Motor neuron (in vitro differentiated cells): ENCODE measurements at regions not wholly inside any gene's neighbourhood (a gene's known extent, or its start where the extent isn't known, plus 50 kb on each side); places are given as distances from the start of the nearest gene placed in this dataset.

ENCODE experiments used
- ATAC-seq, 8 experiments: fragments of 200-7000 bp; cut with Tn5 transposase; replicated peaks in 6 of 8; 2 replicates each; pipeline ENCODE4 v1.8.0; 2021; ENCODE audit warnings: mild to moderate bottlenecking in 8 of 8, moderate library complexity in 8 of 8
- H3K27ac ChIP-seq, 2 donors: fragments of 250-450 bp; sonication (Bioruptor Pico); 2 replicates each; pipeline ENCODE4 v1.9.0; 2021; ENCODE audit warnings: antibody characterized with exemption in 2 of 2, mild to moderate bottlenecking in 2 of 2, moderate library complexity in 1 of 2
- H3K4me1 ChIP-seq, 2 donors: fragments of 250-450 bp; sonication (Bioruptor Pico); replicated peaks in 1 of 2; 2 replicates each; pipeline ENCODE4 v1.6.1; 2021; ENCODE audit warnings: antibody characterized with exemption in 2 of 2, mild to moderate bottlenecking in 2 of 2, moderate library complexity in 1 of 2
- H3K4me3 ChIP-seq, 5 donors: fragments of 250-450 bp; sonication (Bioruptor Pico); 2 replicates each; pipeline ENCODE4 v1.9.0; 2021; ENCODE audit warnings: antibody characterized with exemption in 5 of 5, mild to moderate bottlenecking in 5 of 5, moderate library complexity in 4 of 5
- WGBS, 10 experiments: fragments of 450-650 bp; shearing (Covaris generic); methylation state at CpG; one replicate each; pipeline ENCODE4 v1.0.0; 2022; 5-methylcytosine and 5-hydroxymethylcytosine counted together
- in situ Hi-C, 9 experiments: fragments of 400-800 bp; cut with MboI; loops; one replicate each; pipeline ENCODE4 v1.15.0; 2021; ENCODE audit warnings: low sequenced_read_pairs in 9 of 9, low pct_unique_long_range_greater_than_20kb in 2 of 9; ENCODE audit not compliant: unreplicated experiment in 9 of 9

DNA sequence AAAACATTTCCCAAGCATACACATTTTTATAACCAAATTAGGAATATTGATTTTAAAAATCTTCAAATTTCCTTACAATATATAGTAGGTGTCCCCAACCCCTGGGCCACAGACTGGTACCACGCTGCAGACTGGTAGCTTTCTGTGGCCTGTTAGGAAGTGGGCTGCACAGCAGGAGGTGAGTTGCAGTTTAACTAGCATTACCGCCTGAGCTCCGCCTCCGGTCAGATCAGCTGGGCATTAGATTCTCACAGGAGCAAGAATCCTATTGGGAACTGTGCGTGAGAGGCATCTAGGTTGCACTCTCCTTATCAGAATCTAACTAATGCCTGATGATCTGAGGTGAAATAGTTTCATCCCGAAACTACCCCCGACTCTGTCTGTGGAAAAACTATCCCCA lies 62.1 kb downstream of the ZWINT start:
- H3K27ac ChIP-seq = no peak overlapping the region
- WGBS, 10 experiments = 9 to 100% (median 63%) methylated on average over 1 to 7 of the region's 7 CpGs; no CpG with 5 or more reads in 2 of the 10 experiments
- ATAC-seq = no peak
- H3K4me1 ChIP-seq = no peaks in the 10 kb centered on the region
- in situ Hi-C loops = no loop called here
- H3K4me3 ChIP-seq = no peak overlapping the region

DNA sequence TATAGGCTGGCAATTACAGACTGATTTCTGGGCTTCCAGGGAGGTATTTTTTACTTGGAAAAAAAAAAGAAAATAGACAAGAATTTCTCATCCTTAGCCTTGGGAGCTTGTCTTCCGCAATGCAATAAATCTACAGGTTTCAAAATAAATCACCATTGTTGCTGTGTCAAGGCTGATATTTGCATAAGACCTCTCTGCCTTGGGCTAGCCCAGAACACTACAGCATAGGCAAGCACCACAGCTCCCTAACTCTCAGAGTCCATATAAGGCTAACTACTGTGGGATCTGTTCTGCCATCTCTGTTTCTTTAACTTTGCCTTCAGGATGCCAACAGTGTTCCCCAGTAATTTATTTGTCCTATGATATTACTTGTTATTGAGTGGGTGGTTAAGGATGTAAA lies 64.4 kb downstream of the ZWINT start:
- in situ Hi-C loops = no loop called here
- Histone ChIP-seq H3K4me1 (no peaks in the 10 kb centered on the region), H3K27ac (no peak overlapping the region), H3K4me3 (no peak overlapping the region)
- ATAC-seq = no peak
- WGBS, 10 experiments = 20 to 100% (median 63%) methylated on average over 1 of the region's 1 CpG; no CpG with 5 or more reads in 1 of the 10 experiments

DNA sequence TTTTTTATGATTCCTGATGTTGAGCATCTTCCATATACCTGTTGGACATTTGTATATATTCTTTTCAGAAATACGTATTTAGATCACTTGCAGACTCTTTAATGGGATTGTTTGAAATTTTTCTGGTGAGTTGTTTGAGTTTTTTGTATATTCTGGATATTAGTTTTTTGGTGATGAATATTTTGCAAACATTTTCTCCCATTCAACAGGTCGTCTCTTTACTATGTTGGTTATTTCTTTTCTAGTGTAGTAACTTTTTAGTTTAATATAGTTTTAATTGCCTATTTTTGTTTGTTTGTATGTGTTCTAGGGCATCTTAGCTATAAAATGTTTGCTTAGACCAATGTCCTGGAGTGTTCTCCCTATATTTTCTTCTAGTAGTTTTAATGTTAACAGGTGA lies 72.7 kb downstream of the ZWINT start:
- no peak for ATAC-seq
- Histone ChIP-seq H3K4me1 (no peaks in the 10 kb centered on the region), H3K27ac (no peak overlapping the region), H3K4me3 (no peak overlapping the region)
- WGBS, 10 experiments = 0 to 92% (median 72%) methylated on average over 2 of the region's 2 CpGs; no CpG with 5 or more reads in 1 of the 10 experiments
- in situ Hi-C loops = no loop called here

DNA sequence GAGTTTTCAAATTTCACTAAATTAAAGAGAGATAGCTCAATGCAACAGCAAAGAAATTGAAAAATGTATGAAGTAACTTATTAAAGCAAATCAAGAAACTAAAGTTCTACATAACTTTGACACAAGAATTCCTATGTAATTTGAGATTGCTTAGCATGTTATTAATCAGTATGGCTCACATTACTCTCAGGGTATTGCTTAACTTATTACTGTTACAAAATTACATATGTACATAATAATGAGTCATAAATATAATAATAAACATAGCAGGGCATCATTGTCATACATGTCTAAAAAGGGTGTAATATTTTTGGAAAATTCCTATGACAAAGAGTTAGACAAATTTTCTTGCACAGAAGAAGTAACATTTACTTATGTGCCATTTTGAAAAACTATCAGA lies 75.0 kb downstream of the ZWINT start:
- in situ Hi-C loops = no loop called here
- Histone ChIP-seq H3K27ac (no peak overlapping the region), H3K4me1 (no peaks in the 10 kb centered on the region), H3K4me3 (no peak overlapping the region)
- ATAC-seq = no peak

DNA sequence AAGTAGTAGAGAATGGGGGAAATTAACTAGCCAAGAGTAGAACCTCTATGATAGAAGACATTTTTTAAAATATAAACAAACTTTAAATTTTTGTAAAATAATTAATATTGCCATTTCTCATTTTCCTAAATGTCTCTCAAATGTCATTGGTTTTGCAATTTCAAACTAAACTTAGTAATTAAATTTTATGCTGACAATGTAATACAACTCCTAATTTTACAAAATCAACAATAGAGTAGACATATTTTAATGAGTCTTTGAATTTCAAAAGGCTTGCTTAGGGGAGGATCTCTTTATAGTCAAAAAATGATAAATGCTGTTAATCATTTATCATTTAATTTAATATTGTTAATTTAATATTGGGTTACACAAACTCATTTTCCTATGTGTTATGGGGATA lies 81.8 kb downstream of the ZWINT start:
- H3K4me1 ChIP-seq = no peaks in the 10 kb centered on the region
- no peak for ATAC-seq
- no peak overlapping the region for H3K4me3 ChIP-seq
- H3K27ac ChIP-seq = no peak overlapping the region
- in situ Hi-C loops = no loop called here

DNA sequence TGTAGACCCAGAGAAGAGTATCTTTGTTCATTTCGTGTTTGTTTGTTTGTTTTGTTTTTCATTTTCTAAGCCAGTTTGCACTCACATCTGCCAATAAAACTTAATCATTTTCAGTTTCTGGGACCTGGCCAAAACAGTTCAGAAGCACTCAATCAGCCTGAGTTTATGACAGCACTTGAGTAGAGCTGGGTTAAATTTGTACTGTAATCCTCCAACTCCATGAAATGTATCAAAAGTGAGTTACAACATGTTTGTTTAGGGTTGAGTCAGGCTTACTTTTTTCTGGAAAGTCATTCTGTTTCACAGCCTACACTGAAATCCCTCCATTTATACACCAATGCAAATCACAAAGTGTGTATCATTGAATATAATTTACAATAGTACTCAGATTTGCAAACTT lies 91.9 kb downstream of the ZWINT start:
- H3K27ac ChIP-seq = no peak overlapping the region
- no peak for ATAC-seq
- H3K4me1 ChIP-seq = no peaks in the 10 kb centered on the region
- no peak overlapping the region for H3K4me3 ChIP-seq
- WGBS, 10 experiments = 0 to 80% (median 30%) methylated on average over 1 of the region's 1 CpG
- in situ Hi-C loops = no loop called here

DNA sequence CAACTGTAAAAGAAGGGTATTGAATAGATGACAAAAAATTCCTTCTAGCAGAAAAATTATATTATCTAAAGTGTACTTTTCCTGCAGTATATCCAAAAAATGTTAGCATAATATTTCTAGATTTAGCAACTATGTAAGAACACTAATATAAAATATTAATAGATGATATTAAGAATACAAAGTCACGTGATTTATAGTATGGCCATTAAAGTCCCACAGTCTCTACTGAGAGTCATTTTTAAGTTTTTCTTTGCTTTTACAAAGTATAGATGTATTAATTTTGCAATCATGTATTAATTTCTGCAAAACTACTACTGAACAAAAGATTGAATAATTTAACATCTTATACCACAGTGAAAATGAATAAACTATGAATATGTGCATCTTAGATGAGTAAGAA lies 94.9 kb downstream of the ZWINT start:
- in situ Hi-C loops = no loop called here
- ATAC-seq = no peak
- H3K4me3 ChIP-seq = no peak overlapping the region
- no peak overlapping the region for H3K27ac ChIP-seq
- 0 to 100% (median 87%) methylated on average over 1 of the region's 1 CpG; no CpG with 5 or more reads in 2 of the 10 experiments for WGBS, 10 experiments
- no peaks in the 10 kb centered on the region for H3K4me1 ChIP-seq

DNA sequence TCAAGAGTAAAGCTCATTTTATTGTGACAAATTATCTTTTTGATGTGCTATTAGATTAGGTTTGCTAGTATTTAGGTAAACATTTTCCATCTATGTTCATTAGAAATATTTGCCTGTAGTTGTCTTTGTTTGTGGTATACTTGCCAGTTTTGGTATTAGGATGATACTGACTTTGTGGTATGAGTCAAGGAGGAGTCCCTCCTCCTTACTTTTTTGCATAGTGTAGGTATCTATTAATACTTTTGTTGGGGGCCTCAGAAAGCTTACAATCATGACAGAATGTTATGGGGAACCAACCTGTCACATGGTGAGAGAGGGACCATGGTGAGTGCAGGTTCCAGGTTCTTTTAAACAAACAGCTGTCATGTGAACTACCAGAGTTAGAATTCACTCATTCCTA lies 102.1 kb downstream of the ZWINT start:
- Histone ChIP-seq H3K4me3 (no peak overlapping the region), H3K27ac (no peak overlapping the region), H3K4me1 (no peaks in the 10 kb centered on the region)
- in situ Hi-C loops = no loop called here
- ATAC-seq = no peak

DNA sequence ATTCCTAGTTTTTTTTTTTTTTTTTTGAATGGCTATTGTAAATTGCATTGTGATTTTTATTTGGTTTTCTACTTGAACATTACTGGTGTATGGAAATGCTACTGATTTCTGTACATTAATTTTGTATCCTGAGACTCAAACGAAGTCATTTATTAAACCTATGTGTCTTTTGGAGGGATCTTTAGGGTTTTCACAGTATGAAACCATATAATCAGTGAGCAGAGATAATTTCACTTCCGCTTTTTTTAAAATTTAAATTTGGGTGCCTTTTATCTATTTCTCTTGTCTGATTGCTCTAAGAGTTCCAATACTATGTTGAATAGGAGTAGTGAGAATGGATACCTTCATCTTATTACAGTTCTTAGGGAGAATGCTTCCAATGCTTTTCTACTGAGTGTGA lies 102.7 kb downstream of the ZWINT start:
- no peaks in the 10 kb centered on the region for H3K4me1 ChIP-seq
- no peak for ATAC-seq
- in situ Hi-C loops = no loop called here
- 14 to 69% (median 40%) methylated on average over 1 to 2 of the region's 2 CpGs; no CpG with 5 or more reads in 1 of the 10 experiments for WGBS, 10 experiments
- no peak overlapping the region for H3K4me3 ChIP-seq
- no peak overlapping the region for H3K27ac ChIP-seq

DNA sequence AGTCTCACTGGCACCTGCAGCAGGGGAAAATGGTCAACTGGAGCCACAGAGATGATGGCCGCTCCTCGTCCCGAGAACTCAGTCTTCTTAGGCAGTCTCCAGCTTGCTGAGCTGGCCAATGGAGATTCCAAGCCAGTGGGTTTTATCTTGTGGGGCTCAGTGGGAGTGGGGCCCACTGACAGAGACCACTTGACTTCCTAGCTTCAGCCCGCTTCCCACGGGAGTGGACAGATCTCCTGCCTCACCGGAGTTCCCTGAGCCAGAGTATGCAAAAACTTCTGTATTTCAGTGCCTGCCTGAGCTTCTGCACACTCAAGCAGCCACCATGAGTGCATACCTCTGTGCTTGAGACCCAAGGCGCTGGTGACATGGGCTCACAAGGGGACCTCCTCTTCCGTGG lies 105.8 kb downstream of the ZWINT start:
- ATAC-seq = no peak
- WGBS, 10 experiments = 0 to 100% (median 67%) methylated on average over 1 to 3 of the region's 8 CpGs; no CpG with 5 or more reads in 3 of the 10 experiments
- in situ Hi-C loops = no loop called here
- Histone ChIP-seq H3K4me3 (no peak overlapping the region), H3K27ac (no peak overlapping the region), H3K4me1 (no peaks in the 10 kb centered on the region)

DNA sequence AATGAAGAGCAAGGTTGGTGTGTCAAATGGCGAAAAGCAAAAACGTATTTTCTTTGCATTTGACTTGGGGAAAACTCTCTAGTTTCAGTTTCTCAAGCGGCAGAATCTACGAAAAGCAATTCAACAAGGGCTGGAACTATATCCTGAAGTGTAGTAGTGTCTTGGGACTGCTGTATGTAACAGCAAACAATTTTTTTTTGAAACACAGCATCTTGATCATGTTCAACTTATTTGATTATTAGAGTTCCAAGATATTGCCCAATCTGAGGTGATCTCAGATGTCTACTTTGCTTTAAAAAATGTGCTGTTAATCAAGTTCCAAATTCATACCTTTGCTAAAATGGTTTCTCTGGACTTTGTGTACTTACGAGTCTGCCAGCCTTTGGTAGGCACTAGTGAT lies 120.6 kb downstream of the ZWINT start:
- 10 to 93% (median 23%) methylated on average over 4 to 5 of the region's 5 CpGs; no CpG with 5 or more reads in 3 of the 10 experiments for WGBS, 10 experiments
- Histone ChIP-seq H3K4me1 (no peaks in the 10 kb centered on the region), H3K4me3 (no peak overlapping the region), H3K27ac (no peak overlapping the region)
- no peak for ATAC-seq
- in situ Hi-C loops = no loop called here

DNA sequence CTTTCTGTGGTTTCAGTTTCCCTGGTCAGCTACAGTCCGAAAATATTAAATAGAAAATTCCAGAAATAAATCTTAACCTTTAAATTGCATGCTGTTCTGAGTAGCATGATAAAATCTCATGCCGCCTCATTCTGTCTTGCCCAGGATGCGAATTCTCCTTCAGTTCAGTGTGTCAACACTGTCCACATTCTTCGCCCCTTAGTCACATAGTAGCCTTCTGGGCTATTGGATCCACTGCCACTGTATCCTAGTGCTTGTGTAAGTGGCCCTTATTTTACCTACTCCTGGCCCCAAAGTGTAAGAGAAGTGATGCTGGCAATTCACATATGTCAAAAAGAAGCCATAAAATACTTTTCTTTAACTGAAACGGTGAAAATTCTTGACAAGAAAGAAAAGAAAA lies 129.6 kb downstream of the ZWINT start:
- ATAC-seq = no peak
- Histone ChIP-seq H3K4me3 (no peak overlapping the region), H3K4me1 (no peaks in the 10 kb centered on the region), H3K27ac (no peak overlapping the region)
- 2 to 100% (median 81%) methylated on average over 1 to 5 of the region's 5 CpGs for WGBS, 10 experiments
- in situ Hi-C loops = no loop called here

DNA sequence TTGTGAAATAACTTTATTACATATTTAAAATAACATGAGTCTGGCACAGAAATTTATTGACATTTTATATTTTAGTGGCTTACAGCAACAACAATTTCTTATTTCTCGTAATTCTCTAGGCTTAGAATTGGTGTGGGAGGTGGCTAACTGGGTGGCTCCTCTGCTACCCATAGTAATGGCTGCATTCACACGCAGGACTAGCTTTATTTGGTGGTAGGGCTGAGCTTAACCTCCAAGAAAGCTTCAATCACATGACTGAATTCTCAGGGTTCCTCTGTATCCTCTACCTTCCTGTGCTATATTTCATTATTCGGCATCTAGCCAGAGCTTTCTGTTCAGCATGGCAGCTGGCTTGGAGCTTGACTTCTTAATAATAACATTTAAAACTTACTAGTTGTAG lies 138.8 kb downstream of the ZWINT start:
- H3K27ac ChIP-seq = no peak overlapping the region
- in situ Hi-C loops = no loop called here
- no peak overlapping the region for H3K4me3 ChIP-seq
- no peaks in the 10 kb centered on the region for H3K4me1 ChIP-seq
- WGBS, 10 experiments = 0 to 100% (median 60%) methylated on average over 1 to 2 of the region's 3 CpGs; no CpG with 5 or more reads in 1 of the 10 experiments
- no peak for ATAC-seq

DNA sequence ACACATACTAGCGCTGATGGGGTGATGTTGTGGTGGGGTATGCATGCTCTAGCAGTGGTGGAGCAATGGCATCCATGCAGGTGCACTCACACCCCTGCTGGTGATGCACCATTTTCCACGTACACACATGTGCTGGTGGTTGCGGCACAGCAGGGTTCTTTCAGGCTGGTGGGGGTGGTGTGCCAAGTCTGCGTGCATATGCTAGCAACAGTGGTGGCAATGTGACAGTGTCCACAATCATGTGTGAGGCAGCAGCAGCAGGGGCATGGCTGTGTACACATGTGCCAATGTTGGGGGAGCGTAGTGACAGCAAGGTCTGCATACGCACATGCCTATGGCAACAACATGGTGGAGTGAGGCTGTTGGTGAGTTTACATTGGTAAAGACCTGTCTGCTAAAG lies 148.1 kb downstream of the ZWINT start:
- no peak overlapping the region for H3K4me3 ChIP-seq
- no peak overlapping the region for H3K27ac ChIP-seq
- WGBS, 10 experiments = 60 to 93% (median 90%) methylated on average over 2 to 5 of the region's 6 CpGs; no CpG with 5 or more reads in 7 of the 10 experiments
- ATAC-seq = no peak
- H3K4me1 ChIP-seq = no peaks in the 10 kb centered on the region
- in situ Hi-C loops = no loop called here

DNA sequence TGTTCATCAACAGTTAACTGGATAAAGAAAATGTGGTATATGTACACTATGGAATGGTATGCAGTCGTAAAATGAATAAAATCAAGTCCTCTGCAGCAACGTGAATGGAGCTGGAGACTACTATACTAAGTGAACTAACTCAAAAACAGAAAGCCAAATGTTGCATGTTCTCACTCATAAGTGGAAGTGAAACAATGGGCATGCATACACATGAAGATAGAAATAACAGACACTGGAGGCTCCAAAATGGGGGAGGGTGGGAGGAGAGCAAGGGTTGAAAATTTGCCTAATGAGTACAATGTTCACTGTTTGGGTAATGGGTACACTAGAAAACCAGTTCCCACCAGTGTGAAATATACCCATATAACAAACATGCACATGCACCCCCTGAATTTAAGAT lies 179.5 kb downstream of the ZWINT start:
- Histone ChIP-seq H3K4me3 (no peak overlapping the region), H3K27ac (no peak overlapping the region), H3K4me1 (peaks cover 0 to 5% of the 10 kb centered on the region in 2 donors)
- 0 to 100% (median 38%) methylated on average over 1 to 2 of the region's 2 CpGs; no CpG with 5 or more reads in 2 of the 10 experiments for whole genome bisulfite sequencing, 10 experiments
- no peak for ATAC-seq
- in situ Hi-C loops = no loop called here
